ENCODE measurements at regions not wholly inside any gene's neighbourhood (a gene's known extent, or its start where the extent isn't known, plus 50 kb on each side); places are given as distances from the start of the nearest gene placed in this dataset.

DNA sequence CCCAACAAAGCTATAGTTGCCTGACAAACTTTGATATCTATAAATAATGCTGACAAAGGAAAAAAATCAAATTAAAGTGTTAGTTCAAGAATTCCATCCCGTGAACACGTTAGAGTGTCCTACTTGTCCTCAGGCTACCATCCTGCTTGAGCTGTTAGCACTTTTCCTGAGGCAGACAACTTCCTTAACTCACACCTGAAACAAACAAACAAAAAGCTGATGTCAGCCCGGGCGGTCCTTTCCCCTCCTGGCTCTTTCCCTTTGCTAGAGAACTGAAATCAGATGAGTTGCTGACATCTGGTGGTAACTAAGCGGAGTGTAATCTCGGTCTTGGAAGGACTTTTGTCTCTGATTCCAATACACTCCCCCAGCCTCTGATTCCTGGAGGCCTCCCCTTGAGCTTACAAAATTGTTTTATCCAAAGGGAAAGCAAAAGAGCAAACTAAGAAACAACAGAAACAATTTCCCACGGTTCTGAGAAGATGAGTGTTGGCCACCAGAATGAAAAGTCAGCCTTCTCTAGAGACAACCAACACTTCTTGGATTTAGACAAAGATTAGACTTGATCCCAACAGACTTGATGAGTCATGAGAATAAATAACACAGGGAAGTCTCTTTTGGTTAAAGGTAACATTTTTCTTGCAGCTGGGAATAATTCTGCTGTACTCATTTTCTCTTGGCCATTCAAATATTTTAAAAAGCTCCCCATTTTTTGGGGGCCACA is 135.4 kb downstream of the PROX1 start:
- DNase-seq (ENCODE audit: low read depth) = peak; percentile 61

DNA sequence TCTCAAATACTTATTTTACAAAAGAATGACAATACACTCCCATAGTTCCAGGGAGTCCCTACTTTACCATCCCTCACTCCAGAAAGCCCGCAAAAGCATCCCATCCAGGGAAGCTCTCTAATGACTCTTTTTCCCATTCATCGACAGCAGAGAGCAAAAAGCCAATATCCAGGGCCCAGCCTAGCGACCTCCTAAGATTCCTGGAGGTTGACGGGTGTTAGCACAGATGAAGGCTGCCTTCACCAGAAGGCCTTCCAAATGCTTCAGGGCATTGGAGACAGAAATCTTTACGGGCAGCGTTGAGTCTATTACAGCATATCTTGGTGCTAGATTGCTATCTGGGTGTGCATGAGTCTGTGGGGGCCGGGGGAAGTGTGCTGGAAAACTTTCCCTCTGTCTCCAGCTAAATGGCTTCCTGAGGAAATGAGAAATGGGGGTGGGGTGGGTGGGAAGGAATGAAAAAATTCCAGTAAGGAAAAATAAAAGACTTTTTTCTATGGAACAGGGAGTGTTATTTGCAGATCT is 136.6 kb downstream of the PROX1 start:
- no peak overlapping the region for H3K4me3 ChIP-seq (ENCODE audit: low read depth, low read length)
- TF ChIP-seq, protein P1, sequence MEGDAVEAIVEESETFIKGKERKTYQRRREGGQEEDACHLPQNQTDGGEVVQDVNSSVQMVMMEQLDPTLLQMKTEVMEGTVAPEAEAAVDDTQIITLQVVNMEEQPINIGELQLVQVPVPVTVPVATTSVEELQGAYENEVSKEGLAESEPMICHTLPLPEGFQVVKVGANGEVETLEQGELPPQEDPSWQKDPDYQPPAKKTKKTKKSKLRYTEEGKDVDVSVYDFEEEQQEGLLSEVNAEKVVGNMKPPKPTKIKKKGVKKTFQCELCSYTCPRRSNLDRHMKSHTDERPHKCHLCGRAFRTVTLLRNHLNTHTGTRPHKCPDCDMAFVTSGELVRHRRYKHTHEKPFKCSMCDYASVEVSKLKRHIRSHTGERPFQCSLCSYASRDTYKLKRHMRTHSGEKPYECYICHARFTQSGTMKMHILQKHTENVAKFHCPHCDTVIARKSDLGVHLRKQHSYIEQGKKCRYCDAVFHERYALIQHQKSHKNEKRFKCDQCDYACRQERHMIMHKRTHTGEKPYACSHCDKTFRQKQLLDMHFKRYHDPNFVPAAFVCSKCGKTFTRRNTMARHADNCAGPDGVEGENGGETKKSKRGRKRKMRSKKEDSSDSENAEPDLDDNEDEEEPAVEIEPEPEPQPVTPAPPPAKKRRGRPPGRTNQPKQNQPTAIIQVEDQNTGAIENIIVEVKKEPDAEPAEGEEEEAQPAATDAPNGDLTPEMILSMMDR (IDR thresholded peaks at IDR 0.05; ENCODE audit: insufficient read depth, low read depth, low read length) = no peak
- no peak for DNase-seq (ENCODE audit: low read depth)

More for the DNA sequence above, 135.4 kb downstream of the PROX1 start:
- no peak overlapping the region for H3K4me3 ChIP-seq (ENCODE audit: low read depth, low read length)
- TF ChIP-seq, protein P1 (IDR thresholded peaks at IDR 0.05; ENCODE audit: insufficient read depth, low read depth, low read length) = peak; percentile 62

DNA sequence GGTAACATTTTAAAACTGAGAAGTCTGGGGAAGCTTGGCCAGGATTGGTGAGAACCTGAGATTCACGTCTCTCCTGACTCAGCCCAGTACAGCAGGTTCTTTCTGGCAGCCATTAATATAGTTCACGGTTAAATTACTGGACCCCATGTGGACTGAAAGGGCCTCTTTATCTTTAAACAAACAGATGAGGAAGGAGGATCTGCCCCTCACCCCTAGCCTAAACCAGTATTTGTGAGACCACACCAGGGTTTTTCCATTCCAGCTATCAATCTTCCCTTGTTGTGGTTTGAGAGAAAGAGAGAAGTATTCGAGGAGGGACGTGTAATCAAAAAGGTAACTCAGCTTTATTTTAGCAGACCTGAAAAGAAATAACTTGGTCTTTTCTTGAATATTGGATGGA is 137.1 kb downstream of the PROX1 start:
- TF ChIP-seq, protein P1 (IDR thresholded peaks at IDR 0.05; ENCODE audit: insufficient read depth, low read depth, low read length) = no peak
- DNase-seq (ENCODE audit: low read depth) = no peak

DNA sequence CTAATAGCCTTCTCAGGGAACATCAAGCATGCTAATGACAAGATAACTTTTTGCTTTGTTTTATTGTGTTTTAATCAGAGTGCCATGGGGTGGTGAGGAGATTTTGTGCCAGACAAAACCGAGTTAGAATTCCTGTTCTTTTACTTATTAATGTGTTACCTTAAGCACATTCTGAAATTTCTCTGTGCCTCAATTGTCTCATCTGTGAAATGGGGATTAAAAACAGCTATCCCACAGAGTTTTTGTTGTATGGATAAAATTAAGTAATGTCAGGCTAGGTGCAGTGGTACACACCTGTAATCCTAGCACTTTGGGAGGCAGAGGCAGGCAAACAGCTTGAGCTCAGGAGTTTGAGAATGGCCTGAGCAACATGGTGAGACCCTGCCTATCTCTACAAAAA is 138.0 kb downstream of the PROX1 start:
- H3K4me3 ChIP-seq (ENCODE audit: low read depth, low read length) = no peak overlapping the region
- TF ChIP-seq, protein P1 (IDR thresholded peaks at IDR 0.05; ENCODE audit: insufficient read depth, low read depth, low read length) = no peak
- no peak for DNase-seq (ENCODE audit: low read depth)

More for the DNA sequence above, 137.1 kb downstream of the PROX1 start:
- no peak overlapping the region for H3K4me3 ChIP-seq (ENCODE audit: low read depth, low read length)

DNA sequence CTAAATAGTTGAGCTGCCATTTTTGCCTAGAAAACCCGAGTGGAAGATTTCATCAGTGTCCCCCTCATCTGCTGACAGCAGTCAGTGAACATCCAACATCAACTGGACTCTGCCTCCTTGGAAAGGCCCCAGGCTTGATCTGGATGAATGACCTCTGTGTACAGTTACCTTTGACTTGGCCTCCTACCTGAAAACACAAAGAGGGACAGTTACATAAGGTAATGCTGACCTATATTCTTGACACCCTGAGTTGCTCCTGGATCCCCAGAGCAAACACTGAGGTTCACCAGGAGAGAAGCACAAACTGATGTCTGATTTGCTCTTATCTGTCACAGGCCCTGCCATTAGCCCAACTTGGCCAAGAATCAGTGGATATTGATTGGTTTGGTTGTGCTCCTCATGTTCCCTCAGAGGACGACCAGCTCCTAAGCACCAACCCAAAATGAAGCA is 138.9 kb downstream of the PROX1 start:
- TF ChIP-seq, protein P1 (IDR thresholded peaks at IDR 0.05; ENCODE audit: insufficient read depth, low read depth, low read length) = no peak
- DNase-seq (ENCODE audit: low read depth) = no peak
- no peak overlapping the region for H3K4me3 ChIP-seq (ENCODE audit: low read depth, low read length)

DNA sequence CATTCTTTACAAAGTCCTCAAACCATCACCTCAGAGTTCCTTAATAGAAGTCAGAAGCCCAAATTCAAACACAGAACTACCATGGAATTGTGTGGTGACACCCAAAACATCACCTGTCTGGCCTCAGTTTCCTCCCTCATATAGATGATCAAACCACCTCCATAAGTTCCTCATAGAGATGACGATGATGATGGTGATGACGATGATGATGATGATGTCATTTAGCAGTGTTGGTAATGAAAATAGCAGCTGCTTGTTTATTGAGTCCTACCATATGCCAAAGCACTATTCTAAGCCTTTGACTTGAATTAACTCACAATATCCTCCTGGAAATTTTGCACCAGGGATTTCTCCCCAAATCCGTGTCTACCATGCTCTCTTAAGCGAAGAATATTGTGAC is 139.9 kb downstream of the PROX1 start:
- H3K4me3 ChIP-seq (ENCODE audit: low read depth, low read length) = no peak overlapping the region
- TF ChIP-seq, protein P1 (IDR thresholded peaks at IDR 0.05; ENCODE audit: insufficient read depth, low read depth, low read length) = no peak
- no peak for DNase-seq (ENCODE audit: low read depth)

All from fibroblast of villous mesenchyme (primary cell).